Body of pancreas (tissue), 4 donors: ENCODE measurements at regions not wholly inside any gene's neighbourhood (a gene's known extent, or its start where the extent isn't known, plus 50 kb on each side); places are given as distances from the start of the nearest gene placed in this dataset.

ENCODE experiments used
- ATAC-seq: fragments of 150-250 bp; one replicate; pipeline ENCODE4 v1.9.1; 2016
- DNase-seq, 4 donors: peaks; one replicate each; pipeline ENCODE4 v3.0.0-alpha.2; 2019
- H3K27ac ChIP-seq, 4 donors: fragments of 200-600 bp; sonication (generic); 1 replicate in 3 of 4; 2 replicates in 1 of 4; pipeline versions ENCODE4 v1.5.1 to v1.6.1; 2016 to 2019; ENCODE audit warnings: mild to moderate bottlenecking in 1 of 4, mixed read lengths in 1 of 4, moderate library complexity in 1 of 4
- H3K27me3 ChIP-seq, 2 donors: fragments of 200-600 bp; sonication (generic); one replicate each; pipeline ENCODE4 v1.6.0; 2016; ENCODE audit warnings: mild to moderate bottlenecking in 1 of 2
- H3K36me3 ChIP-seq, 2 donors: fragments of 200-600 bp; sonication (generic); replicated peaks in 1 of 2; 2 replicates each; pipeline ENCODE4 v1.5.1; 2016; ENCODE audit warnings: low read depth in 2 of 2; ENCODE audit not compliant: insufficient read depth in 1 of 2
- H3K4me1 ChIP-seq: fragments of 200-600 bp; sonication (generic); one replicate; pipeline ENCODE4 v1.6.0; 2016
- H3K4me3 ChIP-seq, 2 donors: fragments of 200-600 bp; sonication (generic); 1 replicate in 1 of 2; 2 replicates in 1 of 2; pipeline ENCODE4 v1.5.1; 2016 to 2019
- H3K9me3 ChIP-seq, 3 donors: fragments of 200-600 bp; sonication (generic); 1 replicate in 2 of 3; 2 replicates in 1 of 3; pipeline ENCODE4 v1.5.1; 2016
- POLR2A ChIP-seq, 3 donors: fragments of 450-650 bp; IDR thresholded peaks; one replicate each; pipeline ENCODE4 v1.6.1; 2016; ENCODE audit warnings: antibody characterized with exemption in 3 of 3, mild to moderate bottlenecking in 2 of 3
- whole genome bisulfite sequencing, 2 donors: methylation state at CpG; one replicate each; pipeline ENCODE4 v1.1.5; 2017; 5-methylcytosine and 5-hydroxymethylcytosine counted together
- intact Hi-C: fragments of 100-400 bp; cut with DNase I; formaldehyde crosslinking; loops from one replicate; pipeline ENCODE4 v1.15.1; 2023
- TF ChIP-seq, protein P1 (sequence below), 7 experiments: fragments of 450-650 bp in 4 of 7; fragments of 200-600 bp in 3 of 7; sonication (generic) in 3 of 7; IDR thresholded peaks; one replicate each; pipeline ENCODE4 v1.5.1; 2016 to 2019; ENCODE audit warnings: antibody characterized with exemption in 7 of 7

DNA sequence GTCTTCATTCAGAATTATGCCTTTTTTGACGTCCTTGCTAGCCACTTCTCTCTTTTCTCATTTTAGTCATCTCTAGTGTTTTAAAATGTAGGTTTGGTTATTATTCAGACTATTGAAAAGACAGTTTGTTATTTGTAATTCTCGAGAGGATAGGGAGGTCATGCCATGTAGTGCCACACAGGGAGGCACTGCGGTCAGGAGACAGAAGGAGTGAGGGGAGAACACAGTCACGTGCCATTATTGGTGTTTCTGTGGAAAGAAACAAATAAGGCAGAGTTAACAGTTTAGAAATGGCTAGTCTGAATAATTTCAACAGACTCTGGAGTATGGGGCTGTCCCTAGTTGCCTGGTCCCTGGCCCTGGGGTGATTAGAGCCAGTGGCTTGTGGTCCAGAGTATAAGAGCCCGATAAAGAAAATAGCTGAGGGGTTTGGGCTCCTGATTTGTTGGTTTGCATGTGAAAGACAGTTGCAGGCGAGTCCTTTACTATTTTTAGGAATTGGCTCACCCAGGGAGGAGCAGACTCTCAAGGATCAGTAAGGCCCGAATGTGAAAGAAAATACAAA, 278.1 kb upstream of the SEL1L start:
- Histone ChIP-seq H3K27ac (no peak overlapping the region), H3K4me1 (no peaks in the 10 kb centered on the region), H3K4me3 (no peak overlapping the region), H3K9me3 (no peaks in the 10 kb centered on the region), H3K36me3 (no peaks in the 10 kb centered on the region), H3K27me3 (no peaks in the 10 kb centered on the region)
- no peak for TF ChIP-seq POLR2A (IDR thresholded peaks at IDR 0.05)
- TF ChIP-seq, protein P1, sequence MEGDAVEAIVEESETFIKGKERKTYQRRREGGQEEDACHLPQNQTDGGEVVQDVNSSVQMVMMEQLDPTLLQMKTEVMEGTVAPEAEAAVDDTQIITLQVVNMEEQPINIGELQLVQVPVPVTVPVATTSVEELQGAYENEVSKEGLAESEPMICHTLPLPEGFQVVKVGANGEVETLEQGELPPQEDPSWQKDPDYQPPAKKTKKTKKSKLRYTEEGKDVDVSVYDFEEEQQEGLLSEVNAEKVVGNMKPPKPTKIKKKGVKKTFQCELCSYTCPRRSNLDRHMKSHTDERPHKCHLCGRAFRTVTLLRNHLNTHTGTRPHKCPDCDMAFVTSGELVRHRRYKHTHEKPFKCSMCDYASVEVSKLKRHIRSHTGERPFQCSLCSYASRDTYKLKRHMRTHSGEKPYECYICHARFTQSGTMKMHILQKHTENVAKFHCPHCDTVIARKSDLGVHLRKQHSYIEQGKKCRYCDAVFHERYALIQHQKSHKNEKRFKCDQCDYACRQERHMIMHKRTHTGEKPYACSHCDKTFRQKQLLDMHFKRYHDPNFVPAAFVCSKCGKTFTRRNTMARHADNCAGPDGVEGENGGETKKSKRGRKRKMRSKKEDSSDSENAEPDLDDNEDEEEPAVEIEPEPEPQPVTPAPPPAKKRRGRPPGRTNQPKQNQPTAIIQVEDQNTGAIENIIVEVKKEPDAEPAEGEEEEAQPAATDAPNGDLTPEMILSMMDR (IDR thresholded peaks at IDR 0.05), result no peak
- intact Hi-C loops, result no loop called here
- 76 to 79% methylated on average over 7 of the region's 7 CpGs for WGBS, 2 donors
- no peak for ATAC-seq
- no peak for DNase-seq

- intact Hi-C loops, result no loop called here
- no peak for DNase-seq
- no peak for ATAC-seq
- Histone ChIP-seq H3K9me3 (no peaks in the 10 kb centered on the region), H3K27me3 (no peaks in the 10 kb centered on the region), H3K27ac (no peak overlapping the region), H3K36me3 (no peaks in the 10 kb centered on the region), H3K4me1 (peaks cover 22% of the 10 kb centered on the region), H3K4me3 (no peak overlapping the region)
- WGBS, 2 donors, result 44 to 71% methylated on average over 1 of the region's 1 CpG
- no peak for TF ChIP-seq POLR2A (IDR thresholded peaks at IDR 0.05)
- TF ChIP-seq, protein P1 (IDR thresholded peaks at IDR 0.05), result no peak
These were observed 284.6 kb upstream of the SEL1L start for GRCh38 chr14:81818271-81818670.

GRCh38 chr14:81819344-81819743, 285.7 kb upstream of the SEL1L start:
- peak overlapping the region in 2 of 4 donors; percentile 11 to 28 for H3K27ac ChIP-seq
- intact Hi-C loops, result no loop called here
- 10 to 18% methylated on average over 5 of the region's 5 CpGs for WGBS, 2 donors
- DNase-seq, result no peak
- H3K4me3 ChIP-seq, result no peak overlapping the region
- peak; percentile 84 for ATAC-seq
- H3K36me3 ChIP-seq, result no peaks in the 10 kb centered on the region
- H3K9me3 ChIP-seq, result no peaks in the 10 kb centered on the region
- TF ChIP-seq, protein P1 (IDR thresholded peaks at IDR 0.05), result no peak
- no peak for TF ChIP-seq POLR2A (IDR thresholded peaks at IDR 0.05)
- no peaks in the 10 kb centered on the region for H3K27me3 ChIP-seq
- H3K4me1 ChIP-seq, result peaks cover 22% of the 10 kb centered on the region

DNA sequence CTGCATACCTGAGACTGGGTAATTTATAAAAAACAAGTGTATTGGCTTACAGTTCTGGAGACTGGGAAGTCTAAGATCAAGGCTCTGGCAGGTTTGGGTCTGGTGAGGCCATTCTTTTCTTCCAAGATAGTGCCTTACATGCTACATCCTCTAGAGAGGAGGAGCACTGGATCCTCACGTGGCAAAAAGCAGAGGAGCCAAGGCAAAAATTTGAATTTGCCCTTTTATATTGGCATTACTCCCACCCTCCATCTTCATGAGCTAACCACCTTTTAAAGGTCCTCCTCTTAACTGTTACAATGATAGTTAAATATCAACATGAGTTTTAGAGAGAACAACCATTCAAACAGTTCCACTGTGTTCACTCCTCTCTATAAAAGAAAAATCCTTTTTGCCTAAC, 286.3 kb upstream of the SEL1L start:
- no peak for ATAC-seq
- H3K27ac ChIP-seq, result peak overlapping the region in 1 of 4 donors; percentile 11

More for the DNA sequence above, 286.3 kb upstream of the SEL1L start:
- TF ChIP-seq, protein P1 (IDR thresholded peaks at IDR 0.05), result no peak
- no peak for TF ChIP-seq POLR2A (IDR thresholded peaks at IDR 0.05)
- H3K27me3 ChIP-seq, result no peaks in the 10 kb centered on the region
- no peaks in the 10 kb centered on the region for H3K9me3 ChIP-seq
- peaks cover 22% of the 10 kb centered on the region for H3K4me1 ChIP-seq
- intact Hi-C loops, result no loop called here
- H3K4me3 ChIP-seq, result no peak overlapping the region
- H3K36me3 ChIP-seq, result no peaks in the 10 kb centered on the region
- no peak for DNase-seq
- WGBS, 2 donors, result 57 to 77% methylated on average over 1 of the region's 1 CpG
